ENCODE measurements at regions not wholly inside any gene's neighbourhood (a gene's known extent, or its start where the extent isn't known, plus 50 kb on each side); places are given as distances from the start of the nearest gene placed in this dataset.

DNA sequence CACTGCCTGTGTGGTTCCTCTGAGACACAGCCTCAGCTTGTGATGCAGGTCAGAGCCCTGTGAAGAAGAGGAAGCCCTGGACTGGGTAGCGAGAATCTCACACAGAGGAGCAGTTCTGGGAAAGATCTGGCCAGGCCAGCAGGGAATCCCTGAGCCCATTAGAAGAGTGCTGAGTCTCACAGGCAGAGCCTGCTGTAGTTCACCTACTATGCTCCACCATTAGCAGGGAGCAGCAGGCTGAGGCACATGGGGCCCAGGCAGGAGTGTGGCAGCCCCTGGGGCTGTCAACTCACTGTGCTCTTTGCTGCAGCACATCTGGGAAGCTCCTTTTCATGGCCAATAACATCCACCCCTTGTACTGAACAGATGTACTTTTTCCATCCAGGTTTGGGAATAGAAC is 146.8 kb upstream of the B3GAT2 start:
- no peak for DNase-seq (ENCODE audit: low spot score)
- intact Hi-C loops (cut with DNase I): no loop called here
- ATAC-seq: no peak

DNA sequence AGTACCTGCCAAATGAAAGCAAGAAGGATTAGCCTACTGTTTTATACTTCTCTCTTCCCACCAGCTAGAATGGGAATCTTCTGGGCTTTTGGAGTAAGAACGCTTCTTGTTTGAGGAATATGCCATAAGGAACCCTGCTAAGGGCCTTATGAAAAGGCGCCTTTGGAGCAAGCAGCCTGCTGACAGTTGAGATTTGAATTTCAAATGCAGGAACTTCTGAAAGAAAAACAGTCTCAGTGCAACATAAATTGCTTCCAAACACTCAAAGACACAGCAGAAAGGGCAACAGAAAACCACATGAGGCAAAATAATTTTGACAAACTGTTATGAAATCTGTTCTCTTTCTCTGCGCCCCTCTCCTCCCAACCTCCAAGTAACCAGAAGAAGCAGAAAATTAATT is 149.4 kb upstream of the B3GAT2 start:
- intact Hi-C loops (cut with DNase I): no loop called here
- no peak for ATAC-seq

DNA sequence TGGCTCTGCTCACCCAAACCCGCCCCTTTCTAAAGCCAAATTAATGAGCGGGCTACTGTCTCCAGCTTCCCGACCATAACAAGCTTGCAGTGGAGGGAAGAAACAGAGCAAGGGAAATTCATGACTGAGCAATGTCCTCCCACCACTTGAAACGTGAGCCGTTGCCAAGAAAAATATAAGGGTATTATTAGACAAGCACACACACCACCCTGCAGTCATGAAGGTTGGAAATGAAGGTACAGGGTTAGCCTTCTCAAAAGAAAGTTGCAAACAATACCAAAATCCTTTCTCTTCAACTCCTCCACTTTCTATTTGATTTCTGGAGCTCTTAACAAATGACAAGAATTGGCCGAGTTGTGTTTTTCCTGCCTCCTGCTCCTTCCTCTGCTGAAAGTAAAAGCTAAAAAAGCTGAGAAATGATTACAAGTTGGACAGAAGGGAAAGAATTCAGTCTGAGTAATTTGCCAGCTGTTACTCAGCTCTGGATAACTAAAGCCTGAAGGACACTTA is 151.1 kb upstream of the B3GAT2 start:
- peak; percentile 72 for ATAC-seq
- no peak for DNase-seq (ENCODE audit: low spot score)
- intact Hi-C loops (cut with DNase I): no loop called here

More for the DNA sequence above, 149.4 kb upstream of the B3GAT2 start:
- no peak for DNase-seq (ENCODE audit: low spot score)

- intact Hi-C loops (cut with DNase I): no loop called here
- no peak for DNase-seq (ENCODE audit: low spot score)
These were observed 157.7 kb upstream of the B3GAT2 start for GRCh38 chr6:71114544-71114943.

GRCh38 chr6:71114986-71115385 is 158.1 kb upstream of the B3GAT2 start:
- no peak for ATAC-seq
- DNase-seq (ENCODE audit: low spot score): no peak
- intact Hi-C loops (cut with DNase I): no loop called here

More at GRCh38 chr6:71114544-71114943, 157.7 kb upstream of the B3GAT2 start:
- no peak for ATAC-seq

- ATAC-seq (no peak), DNase-seq (ENCODE audit: low spot score) (no peak)
- intact Hi-C loops (cut with DNase I): no loop called here
These were observed 162.7 kb upstream of the B3GAT2 start for GRCh38 chr6:71119560-71119959.

DNA sequence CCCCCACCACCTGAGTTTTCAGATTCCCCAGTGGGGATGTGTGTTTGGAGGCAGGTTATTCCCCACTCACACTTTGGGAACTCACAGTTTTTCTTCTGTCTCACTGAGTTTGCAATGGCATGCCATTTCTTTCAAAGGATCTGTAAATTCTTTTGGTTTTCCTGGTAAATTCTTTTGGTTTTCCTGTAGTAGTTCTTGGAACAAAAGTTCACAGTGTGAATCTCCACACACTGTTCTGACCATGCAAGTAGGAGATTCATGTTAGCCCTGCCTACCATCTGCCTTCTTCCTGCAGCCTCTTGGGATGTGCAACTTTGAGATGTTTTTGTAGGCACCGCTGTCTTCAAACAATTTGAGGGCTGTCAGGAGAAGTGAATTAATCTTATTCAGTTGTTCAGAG is 165.6 kb upstream of the OGFRL1 start:
- DNase-seq (ENCODE audit: low spot score): no peak
- intact Hi-C loops (cut with DNase I): no loop called here
- ATAC-seq: no peak

- no peak for ATAC-seq
- DNase-seq (ENCODE audit: low spot score): no peak
- intact Hi-C loops (cut with DNase I): no loop called here
These were observed 164.3 kb upstream of the OGFRL1 start for GRCh38 chr6:71124340-71124739.

GRCh38 chr6:71125216-71125615 is 163.4 kb upstream of the OGFRL1 start:
- intact Hi-C loops (cut with DNase I): no loop called here
- ATAC-seq: no peak
- DNase-seq (ENCODE audit: low spot score): no peak

GRCh38 chr6:71126506-71126905 is 162.1 kb upstream of the OGFRL1 start:
- no peak for DNase-seq (ENCODE audit: low spot score)
- intact Hi-C loops (cut with DNase I): no loop called here
- ATAC-seq: no peak

- intact Hi-C loops (cut with DNase I): no loop called here
- ATAC-seq (no peak), DNase-seq (ENCODE audit: low spot score) (no peak)
These were observed 161.2 kb upstream of the OGFRL1 start for GRCh38 chr6:71127374-71127773.

GRCh38 chr6:71130277-71130676 is 158.3 kb upstream of the OGFRL1 start:
- no peak for ATAC-seq
- intact Hi-C loops (cut with DNase I): no loop called here
- DNase-seq (ENCODE audit: low spot score): no peak

DNA sequence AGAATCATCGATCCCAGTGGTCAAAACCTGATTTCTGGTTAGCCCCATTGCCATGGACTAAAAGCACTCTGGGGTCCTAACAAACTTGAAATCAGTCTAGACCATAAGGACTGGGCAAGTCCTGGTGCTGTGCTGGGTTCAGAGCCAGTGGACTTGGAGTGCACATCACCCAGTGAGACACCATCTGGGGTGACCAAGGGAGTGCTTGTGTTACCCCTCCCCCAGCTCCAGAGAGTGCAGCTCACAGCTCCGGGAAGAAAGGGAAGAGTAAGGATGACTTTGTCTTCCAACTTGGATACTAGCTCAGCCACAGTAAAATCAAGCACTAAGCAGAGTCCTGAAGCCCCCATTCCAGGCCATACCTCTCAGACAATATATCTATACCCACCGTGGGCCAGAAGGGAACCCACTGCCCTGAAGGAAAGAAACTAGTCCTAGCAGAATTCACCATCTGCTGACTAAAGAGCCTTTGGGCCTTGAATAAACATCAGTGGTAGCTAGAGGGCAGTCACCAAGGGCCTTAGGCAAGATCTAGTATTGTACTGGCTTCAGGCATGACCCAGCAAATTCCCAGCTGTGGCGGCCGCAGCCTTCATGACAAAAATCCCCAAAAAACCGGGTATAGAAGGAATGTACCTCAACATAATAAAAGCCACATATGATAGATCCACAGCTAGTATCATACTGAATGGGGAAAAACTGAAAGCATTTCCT is 153.5 kb upstream of the OGFRL1 start:
- DNase-seq (ENCODE audit: low spot score) (no peak), ATAC-seq (no peak)
- intact Hi-C loops (cut with DNase I): no loop called here

GRCh38 chr6:71137973-71138372 is 150.6 kb upstream of the OGFRL1 start:
- ATAC-seq (no peak), DNase-seq (ENCODE audit: low spot score) (no peak)
- intact Hi-C loops (cut with DNase I): no loop called here

DNA sequence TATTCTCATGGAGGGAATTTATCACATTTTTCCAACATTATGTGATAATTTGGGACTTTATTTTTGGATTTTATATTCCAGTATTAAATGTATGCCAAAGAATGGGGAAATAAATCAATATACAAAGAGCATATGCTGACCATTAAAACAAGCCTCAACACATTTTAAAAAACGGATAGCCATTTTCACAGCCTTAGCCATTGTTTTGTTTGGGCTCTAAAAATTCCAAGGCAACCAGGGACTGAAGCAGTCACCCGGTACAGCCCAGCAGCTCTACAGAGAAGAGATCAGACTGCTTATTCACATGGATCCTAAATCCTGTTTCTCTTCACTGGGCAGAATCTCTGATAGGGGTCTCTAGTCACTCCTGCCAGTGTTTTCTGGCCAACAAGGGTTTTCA is 150.2 kb upstream of the OGFRL1 start:
- intact Hi-C loops (cut with DNase I): no loop called here
- no peak for ATAC-seq

DNA sequence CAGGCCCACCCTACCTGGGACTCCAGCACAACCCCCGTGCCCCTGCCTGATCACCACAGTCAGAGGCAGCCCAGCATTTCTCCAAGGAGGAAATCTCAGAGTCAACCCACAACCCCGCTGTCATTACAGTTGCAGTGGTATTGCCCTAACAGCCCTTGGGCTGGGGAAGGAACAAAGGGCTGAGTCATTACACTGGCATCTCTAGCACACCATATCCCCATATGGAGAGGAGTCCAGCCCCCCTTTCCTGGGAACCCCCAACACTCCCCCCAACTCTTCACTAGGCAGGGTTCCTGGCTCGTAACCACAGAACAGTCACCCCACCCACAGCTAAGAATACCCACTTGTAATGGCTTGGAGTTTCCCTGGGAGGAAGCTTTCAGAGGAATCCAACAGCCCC is 149.4 kb upstream of the OGFRL1 start:
- no peak for ATAC-seq
- intact Hi-C loops (cut with DNase I): no loop called here

More for the DNA sequence above, 150.2 kb upstream of the OGFRL1 start:
- no peak for DNase-seq (ENCODE audit: low spot score)

GRCh38 chr6:71153755-71154325 is 134.8 kb upstream of the OGFRL1 start:
- intact Hi-C loops (cut with DNase I): no loop called here
- no peak for DNase-seq (ENCODE audit: low spot score)
- no peak for ATAC-seq

More for the DNA sequence above, 149.4 kb upstream of the OGFRL1 start:
- no peak for DNase-seq (ENCODE audit: low spot score)

DNA sequence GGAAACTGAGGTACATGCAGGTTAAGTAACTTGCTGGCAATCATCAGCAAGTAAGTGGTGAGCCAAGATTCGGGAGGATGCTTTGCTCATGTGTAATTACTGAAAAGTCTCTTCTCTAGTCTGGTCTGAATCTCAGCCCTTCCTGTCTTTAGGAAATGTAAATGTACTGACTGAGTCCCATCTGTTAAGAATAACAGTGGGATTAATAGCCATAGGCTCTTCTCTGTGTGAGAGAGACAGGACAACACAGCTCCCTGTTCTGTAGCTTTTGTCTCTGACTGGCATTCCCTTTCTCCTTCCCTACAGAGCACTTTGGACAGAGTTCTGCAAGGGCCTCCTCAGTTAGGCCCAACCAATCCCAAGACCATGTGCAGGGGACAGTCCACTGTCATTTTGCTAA is 131.3 kb upstream of the OGFRL1 start:
- ATAC-seq: no peak
- intact Hi-C loops (cut with DNase I): no loop called here

GRCh38 chr6:71164890-71165289 is 123.7 kb upstream of the OGFRL1 start:
- no peak for ATAC-seq
- intact Hi-C loops (cut with DNase I): no loop called here
- no peak for DNase-seq (ENCODE audit: low spot score)

More for the DNA sequence above, 131.3 kb upstream of the OGFRL1 start:
- no peak for DNase-seq (ENCODE audit: low spot score)

DNA sequence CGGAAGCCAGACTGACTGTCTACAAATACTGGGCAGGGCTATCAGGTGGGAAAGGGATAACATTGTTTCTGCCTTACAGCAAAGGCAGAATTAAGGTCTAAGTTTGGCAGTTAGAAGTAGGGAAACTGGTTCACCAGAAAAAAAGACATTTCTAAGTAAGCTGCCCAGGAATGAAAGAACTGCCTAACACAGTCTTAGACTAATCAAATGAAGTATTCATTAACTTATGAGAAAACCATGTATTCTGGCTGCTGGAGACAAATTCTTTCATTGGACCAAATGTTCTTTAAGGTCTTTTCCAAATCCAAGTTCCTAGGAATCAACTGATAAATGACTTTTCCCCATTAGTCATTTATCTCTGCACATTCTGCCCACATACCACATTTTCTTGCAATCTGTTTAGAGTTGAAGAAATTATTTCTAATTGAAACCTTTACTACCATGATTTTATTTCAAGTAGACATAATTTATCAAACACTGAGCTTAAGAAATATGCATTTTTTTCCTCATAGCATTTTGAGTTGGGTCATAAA is 120.3 kb upstream of the OGFRL1 start:
- no peak for ATAC-seq
- no peak for DNase-seq (ENCODE audit: low spot score)
- intact Hi-C loops (cut with DNase I): no loop called here
